BE2C (cell line): ENCODE measurements at regions not wholly inside any gene's neighbourhood (a gene's known extent, or its start where the extent isn't known, plus 50 kb on each side); places are given as distances from the start of the nearest gene placed in this dataset.
"Not testable (repeated sequence)": the region's sequence is repeated elsewhere in the genome, so short reads cannot be mapped to it uniquely, and the experiment has no call there.

ENCODE experiments used
- DNase-seq: peaks from one replicate; pipeline ENCODE4 v3.0.0-alpha.2; 2020
- H3K27me3 ChIP-seq: fragments of 250-450 bp; sonication (Bioruptor Pico); 2 replicates; pipeline ENCODE4 v1.5.1; 2020; ENCODE audit warnings: mild to moderate bottlenecking
- H3K36me3 ChIP-seq: fragments of 250-450 bp; sonication (Bioruptor Pico); 2 replicates; pipeline ENCODE4 v1.5.1; 2020; ENCODE audit warnings: mild to moderate bottlenecking
- H3K4me1 ChIP-seq: fragments of 250-450 bp; sonication (Bioruptor Pico); 2 replicates; pipeline ENCODE4 v1.5.1; 2020
- H3K4me3 ChIP-seq: 2 replicates; pipeline ENCODE4 v1.5.1; 2011; ENCODE audit warnings: low read depth, low read length
- H3K9me3 ChIP-seq: fragments of 250-450 bp; sonication (Bioruptor Pico); 2 replicates; pipeline ENCODE4 v1.5.1; 2020
- TF ChIP-seq, protein P1 (sequence below): IDR thresholded peaks from 2 replicates; pipeline ENCODE4 v1.5.1; 2012; ENCODE audit warnings: mild to moderate bottlenecking, low read depth, low read length

GRCh38 chr1:68815632-68816031 is 318.8 kb upstream of the DEPDC1 start:
- Histone ChIP-seq H3K4me1 (no peaks in the 10 kb centered on the region), H3K9me3 (no peaks in the 10 kb centered on the region), H3K4me3 (no peak overlapping the region), H3K27me3 (no peaks in the 10 kb centered on the region), H3K36me3 (no peaks in the 10 kb centered on the region)
- TF ChIP-seq, protein P1, sequence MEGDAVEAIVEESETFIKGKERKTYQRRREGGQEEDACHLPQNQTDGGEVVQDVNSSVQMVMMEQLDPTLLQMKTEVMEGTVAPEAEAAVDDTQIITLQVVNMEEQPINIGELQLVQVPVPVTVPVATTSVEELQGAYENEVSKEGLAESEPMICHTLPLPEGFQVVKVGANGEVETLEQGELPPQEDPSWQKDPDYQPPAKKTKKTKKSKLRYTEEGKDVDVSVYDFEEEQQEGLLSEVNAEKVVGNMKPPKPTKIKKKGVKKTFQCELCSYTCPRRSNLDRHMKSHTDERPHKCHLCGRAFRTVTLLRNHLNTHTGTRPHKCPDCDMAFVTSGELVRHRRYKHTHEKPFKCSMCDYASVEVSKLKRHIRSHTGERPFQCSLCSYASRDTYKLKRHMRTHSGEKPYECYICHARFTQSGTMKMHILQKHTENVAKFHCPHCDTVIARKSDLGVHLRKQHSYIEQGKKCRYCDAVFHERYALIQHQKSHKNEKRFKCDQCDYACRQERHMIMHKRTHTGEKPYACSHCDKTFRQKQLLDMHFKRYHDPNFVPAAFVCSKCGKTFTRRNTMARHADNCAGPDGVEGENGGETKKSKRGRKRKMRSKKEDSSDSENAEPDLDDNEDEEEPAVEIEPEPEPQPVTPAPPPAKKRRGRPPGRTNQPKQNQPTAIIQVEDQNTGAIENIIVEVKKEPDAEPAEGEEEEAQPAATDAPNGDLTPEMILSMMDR = no peak
- DNase-seq = no peak

GRCh38 chr1:68817505-68818210 is 320.8 kb upstream of the DEPDC1 start:
- not testable (repeated sequence) for DNase-seq, H3K27me3 ChIP-seq, H3K4me3 ChIP-seq, H3K36me3 ChIP-seq, H3K9me3 ChIP-seq, H3K4me1 ChIP-seq

DNA sequence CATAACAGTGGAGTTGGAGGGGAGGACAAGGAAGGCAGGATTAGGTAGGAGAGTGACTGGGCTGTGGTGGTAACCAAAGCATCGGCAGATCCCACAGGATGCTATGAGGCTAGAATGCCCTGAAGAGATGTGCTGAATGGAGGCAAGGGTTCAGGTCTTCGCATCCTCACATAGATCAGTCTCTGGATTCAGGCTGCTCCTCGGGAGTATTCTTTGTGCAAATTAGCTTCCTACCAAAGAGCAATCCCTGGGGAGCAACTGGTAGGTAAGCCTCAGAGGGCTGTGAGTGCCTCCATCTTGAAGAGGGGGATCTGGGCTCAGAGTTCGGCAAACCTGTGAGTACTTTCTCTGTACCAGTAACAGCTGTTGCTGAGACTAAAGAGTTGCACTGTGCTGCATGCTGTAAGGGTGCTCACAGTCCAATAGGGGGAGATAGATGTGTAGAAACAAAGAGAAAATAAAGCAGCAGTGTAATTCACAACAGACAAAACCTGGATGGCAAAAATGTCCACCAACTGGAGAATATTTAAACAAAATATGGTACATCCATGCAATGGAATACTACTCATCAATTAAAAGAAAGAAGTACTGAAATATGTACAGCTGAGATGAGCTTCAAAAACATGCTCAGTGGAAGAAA is 322.4 kb upstream of the DEPDC1 start:
- TF ChIP-seq, protein P1 = no peak

DNA sequence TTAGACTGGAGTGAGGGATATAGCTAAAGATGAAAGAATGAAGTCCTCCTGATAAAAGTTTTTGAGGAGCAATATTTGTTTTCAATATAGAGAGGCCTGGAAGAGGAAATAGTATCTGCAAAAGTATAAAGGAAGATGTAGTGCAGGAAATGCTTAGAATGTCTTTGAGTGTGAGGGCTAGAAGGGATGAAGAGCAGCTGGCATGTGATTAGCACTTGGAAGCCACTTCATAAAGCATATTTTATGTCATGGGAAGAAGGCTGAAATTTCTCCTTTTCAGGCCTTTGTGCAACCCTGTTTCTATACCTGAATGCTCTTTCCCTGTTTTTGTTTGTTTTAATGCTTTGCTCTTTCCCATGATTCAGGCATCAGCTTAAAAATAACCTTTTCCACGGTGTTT is 323.3 kb upstream of the DEPDC1 start:
- Histone ChIP-seq H3K27me3 (no peaks in the 10 kb centered on the region), H3K9me3 (no peaks in the 10 kb centered on the region), H3K4me3 (no peak overlapping the region), H3K36me3 (no peaks in the 10 kb centered on the region), H3K4me1 (no peaks in the 10 kb centered on the region)
- TF ChIP-seq, protein P1 = no peak
- DNase-seq = no peak

More for the DNA sequence above, 322.4 kb upstream of the DEPDC1 start:
- Histone ChIP-seq H3K4me3 (no peak overlapping the region), H3K4me1 (no peaks in the 10 kb centered on the region), H3K27me3 (no peaks in the 10 kb centered on the region), H3K36me3 (no peaks in the 10 kb centered on the region), H3K9me3 (no peaks in the 10 kb centered on the region)
- no peak for DNase-seq

GRCh38 chr1:68826836-68827235 is 330.0 kb upstream of the DEPDC1 start:
- DNase-seq = no peak
- TF ChIP-seq, protein P1 = no peak
- no peaks in the 10 kb centered on the region for H3K27me3 ChIP-seq

GRCh38 chr1:68827261-68827660 is 330.4 kb upstream of the DEPDC1 start:
- no peak for DNase-seq
- TF ChIP-seq, protein P1 = no peak

More at GRCh38 chr1:68826836-68827235, 330.0 kb upstream of the DEPDC1 start:
- H3K4me1 ChIP-seq = no peaks in the 10 kb centered on the region
- H3K4me3 ChIP-seq = no peak overlapping the region
- H3K36me3 ChIP-seq = no peaks in the 10 kb centered on the region
- H3K9me3 ChIP-seq = no peaks in the 10 kb centered on the region

More at GRCh38 chr1:68827261-68827660, 330.4 kb upstream of the DEPDC1 start:
- Histone ChIP-seq H3K27me3 (no peaks in the 10 kb centered on the region), H3K9me3 (no peaks in the 10 kb centered on the region), H3K4me3 (no peak overlapping the region), H3K36me3 (no peaks in the 10 kb centered on the region), H3K4me1 (no peaks in the 10 kb centered on the region)
